HCT116 (cell line): ENCODE measurements at regions not wholly inside any gene's neighbourhood (a gene's known extent, or its start where the extent isn't known, plus 50 kb on each side); places are given as distances from the start of the nearest gene placed in this dataset.

Experiments used
- ATAC-seq: fragments of 200-7000 bp; cut with Tn5 transposase; 2 replicates; pipeline ENCODE4 v1.9.1; 2020; ENCODE audit warnings: mild to moderate bottlenecking, moderate library complexity
- BruUV-seq: library from RNA; stranded (reverse); fragments of 400-500 nt; replicated peaks from 2 replicates; lab custom pipeline; 2021; lab: Mats Ljungman, UMichigan
- CTCF ChIA-PET: fragments of 300-600 bp; sonication (Branson Sonifier 250); formaldehyde crosslinking; loops from one replicate; lab custom pipeline; 2021; ENCODE audit warnings: antibody characterized with exemption; lab: Charles Lee
- POLR2A ChIA-PET: fragments of 300-600, 350-600 bp; sonication (Branson Sonifier 250); formaldehyde crosslinking; loops from one replicate; lab custom pipeline; 2021; ENCODE audit warnings: antibody characterized with exemption; lab: Charles Lee
- RAD21 ChIA-PET, 2 experiments: fragments of 300-600 bp; sonication (Branson Sonifier 250); formaldehyde crosslinking; loops; one replicate each; lab custom pipeline; 2023; ENCODE audit warnings: low total read pairs in 2 of 2; ENCODE audit not compliant: uncharacterized antibody in 2 of 2, unreplicated experiment in 2 of 2, low non-redundant PET in 1 of 2; lab: Charles Lee
- DNase-seq: peaks from one replicate; pipeline ENCODE4 v3.0.0-alpha.2; 2010; ENCODE audit warnings: low read depth, low spot score
- H2AFZ ChIP-seq: fragments of 200-600 bp; shearing (Covaris generic), sonication (generic); 2 replicates; pipeline ENCODE4 v1.6.1; 2017; ENCODE audit warnings: low read depth, mixed run types, mixed read lengths, antibody characterized with exemption, low read length; ENCODE audit not compliant: poor library complexity, severe bottlenecking
- H3K27ac ChIP-seq: 2 replicates; pipeline ENCODE4 v1.5.1; 2012; ENCODE audit warnings: low read depth, low read length
- H3K27me3 ChIP-seq: fragments of 200-600 bp; sonication (generic); 2 replicates; pipeline ENCODE4 v1.6.1; 2016; ENCODE audit warnings: mixed run types, low read length, mixed read lengths; ENCODE audit not compliant: insufficient read depth
- H3K36me3 ChIP-seq, 2 experiments: fragments of 200-500 bp in 1 of 2; fragments of 200-600 bp in 1 of 2; sonication (Bioruptor generic) in 1 of 2; sonication (generic) in 1 of 2; 2 replicates each; pipeline versions ENCODE4 v1.5.1 to v1.6.1; 2014 to 2016; ENCODE audit warnings: low read length in 2 of 2, inconsistent platforms in 1 of 2, mixed read lengths in 1 of 2, mixed run types in 1 of 2; ENCODE audit not compliant: insufficient read depth in 2 of 2, control insufficient read depth in 1 of 2
- H3K4me1 ChIP-seq, 2 experiments: fragments of 200-600 bp in 1 of 2; sonication (generic) in 1 of 2; 2 replicates each; pipeline versions ENCODE4 v1.5.1 to v1.6.1; 2012 to 2017; ENCODE audit warnings: low read length in 2 of 2, inconsistent platforms in 1 of 2, mild to moderate bottlenecking in 1 of 2, mixed read lengths in 1 of 2, mixed run types in 1 of 2, moderate library complexity in 1 of 2; ENCODE audit not compliant: insufficient read depth in 2 of 2, control insufficient read depth in 1 of 2
- H3K4me2 ChIP-seq: fragments of 200-600 bp; sonication (generic); 2 replicates; pipeline ENCODE4 v1.6.1; 2017; ENCODE audit warnings: mixed run types, low read length, mixed read lengths
- H3K4me3 ChIP-seq, 2 experiments: fragments of 200-600 bp in 1 of 2; sonication (generic) in 1 of 2; replicated peaks in 1 of 2; 2 replicates each; pipeline ENCODE4 v1.5.1; 2011 to 2016; ENCODE audit warnings: low read length in 2 of 2, control low read depth in 1 of 2, low read depth in 1 of 2, mild to moderate bottlenecking in 1 of 2, mixed read lengths in 1 of 2, mixed run types in 1 of 2
- H3K79me2 ChIP-seq: fragments of 200-600 bp; sonication (generic); 2 replicates; pipeline ENCODE4 v1.6.1; 2017; ENCODE audit warnings: mild to moderate bottlenecking, mixed run types, low read length, moderate library complexity, mixed read lengths; ENCODE audit not compliant: insufficient read depth
- H3K9ac ChIP-seq: fragments of 200-600 bp; sonication (generic); 2 replicates; pipeline ENCODE4 v1.6.1; 2016; ENCODE audit warnings: low read length, mixed read lengths
- H3K9me2 ChIP-seq: fragments of 200-600 bp; sonication (generic), shearing (Covaris generic); 2 replicates; pipeline ENCODE4 v1.6.1; 2017; ENCODE audit warnings: mixed run types, mild to moderate bottlenecking, moderate library complexity; ENCODE audit not compliant: insufficient read depth
- H3K9me3 ChIP-seq, 2 experiments: fragments of 200-500 bp in 1 of 2; fragments of 200-600 bp in 1 of 2; sonication (Bioruptor generic) in 1 of 2; sonication (generic) in 1 of 2; 2 replicates each; pipeline ENCODE4 v1.6.1; 2014 to 2017; ENCODE audit warnings: low read length in 2 of 2, mixed read lengths in 2 of 2, inconsistent platforms in 1 of 2, low read depth in 1 of 2, mild to moderate bottlenecking in 1 of 2, mixed run types in 1 of 2, moderate library complexity in 1 of 2; ENCODE audit not compliant: control insufficient read depth in 1 of 2, insufficient read depth in 1 of 2
- H4K20me1 ChIP-seq: fragments of 200-600 bp; sonication (generic), shearing (Covaris generic); 2 replicates; pipeline ENCODE4 v1.6.1; 2017; ENCODE audit warnings: mixed run types, mild to moderate bottlenecking, moderate library complexity; ENCODE audit not compliant: insufficient read depth
- ATF3 ChIP-seq: IDR thresholded peaks from 2 replicates; pipeline ENCODE4 v1.6.1; 2012
- CEBPB ChIP-seq: IDR thresholded peaks from 2 replicates; pipeline ENCODE4 v1.6.1; 2012; ENCODE audit warnings: low read depth
- ELF1 ChIP-seq: IDR thresholded peaks from 2 replicates; pipeline ENCODE4 v1.6.1; 2012; ENCODE audit warnings: low read depth, borderline replicate concordance
- EZH2phosphoT487 ChIP-seq: fragments of 200-600 bp; IDR thresholded peaks from 2 replicates; pipeline ENCODE4 v1.6.1; 2018; ENCODE audit warnings: antibody characterized with exemption, borderline replicate concordance
- MAX ChIP-seq: IDR thresholded peaks from 2 replicates; pipeline ENCODE4 v1.6.1; 2012
- POLR2A ChIP-seq: IDR thresholded peaks from 2 replicates; pipeline ENCODE4 v1.7.0; 2011; ENCODE audit warnings: borderline replicate concordance; ENCODE audit not compliant: insufficient read depth, insufficient read length; ENCODE audit errors: extremely low read depth
- POLR2AphosphoS5 ChIP-seq: IDR thresholded peaks from 2 replicates; pipeline ENCODE4 v1.6.1; 2011; ENCODE audit warnings: mild to moderate bottlenecking, low read depth, low read length, moderate library complexity
- RAD21 ChIP-seq: IDR thresholded peaks from 2 replicates; pipeline ENCODE4 v1.6.1; 2012; ENCODE audit warnings: low read depth, mild to moderate bottlenecking
- REST ChIP-seq: IDR thresholded peaks from 2 replicates; pipeline ENCODE4 v1.6.1; 2012; ENCODE audit warnings: low read depth
- SIN3A ChIP-seq: IDR thresholded peaks from 2 replicates; pipeline ENCODE4 v1.6.1; 2012; ENCODE audit warnings: low read depth
- SRF ChIP-seq: IDR thresholded peaks from 2 replicates; pipeline ENCODE4 v1.6.1; 2012; ENCODE audit warnings: low read depth
- TCF7L2 ChIP-seq: IDR thresholded peaks from 2 replicates; pipeline ENCODE4 v1.7.0; 2011; ENCODE audit warnings: borderline replicate concordance, inconsistent platforms; ENCODE audit not compliant: insufficient read depth, insufficient read length; ENCODE audit errors: extremely low read depth
- YY1 ChIP-seq: IDR thresholded peaks from 2 replicates; pipeline ENCODE4 v1.6.1; 2011; ENCODE audit warnings: low read length, low read depth, moderate library complexity, mild to moderate bottlenecking; ENCODE audit not compliant: insufficient replicate concordance; ENCODE audit errors: extremely low read depth
- ZBTB33 ChIP-seq: IDR thresholded peaks from 2 replicates; pipeline ENCODE4 v1.6.1; 2011; ENCODE audit warnings: mild to moderate bottlenecking, low read length, moderate library complexity; ENCODE audit not compliant: insufficient replicate concordance; ENCODE audit errors: extremely low read depth
- ZNF274 ChIP-seq: fragments of 200-500 bp; sonication (Bioruptor generic); IDR thresholded peaks from 2 replicates; pipeline ENCODE4 v1.6.1; 2014; ENCODE audit warnings: mild to moderate bottlenecking, low read depth, low read length, inconsistent platforms
- intact Hi-C: fragments of 100-400 bp; cut with micrococcal nuclease; formaldehyde crosslinking; loops from 2 replicates; pipeline ENCODE4 v1.10.0; 2022

- no peaks in the 10 kb centered on the region for H3K36me3 ChIP-seq
- H3K9me2 ChIP-seq: no peaks in the 10 kb centered on the region
- POLR2A ChIA-PET: no interaction called here
- H3K27ac ChIP-seq: no peak overlapping the region
- H4K20me1 ChIP-seq: no peaks in the 10 kb centered on the region
- H3K9ac ChIP-seq: no peak overlapping the region
- RAD21 ChIA-PET: no interaction called here
- H2AFZ ChIP-seq: no peak overlapping the region
- no peak for DNase-seq
- BruUV-seq: no TSS peak
- no peaks in the 10 kb centered on the region for H3K9me3 ChIP-seq
- CTCF ChIA-PET: no interaction called here
- ATAC-seq: no peak
- TF ChIP-seq CEBPB (no peak), ATF3 (no peak), MAX (no peak)
- intact Hi-C loops: no loop called here
- no peaks in the 10 kb centered on the region for H3K4me1 ChIP-seq
- no peak overlapping the region for H3K4me3 ChIP-seq
- peaks cover 19% of the 10 kb centered on the region for H3K27me3 ChIP-seq
- no peak overlapping the region for H3K4me2 ChIP-seq
- H3K79me2 ChIP-seq: no peaks in the 10 kb centered on the region
Measured at GRCh38 chr11:45568049-45568448, 97.4 kb downstream of the CHST1 start.

- H3K9me2 ChIP-seq: no peaks in the 10 kb centered on the region
- H3K4me3 ChIP-seq: no peak overlapping the region
- RAD21 ChIA-PET: no interaction called here
- H3K9me3 ChIP-seq: no peaks in the 10 kb centered on the region
- H3K27ac ChIP-seq: no peak overlapping the region
- H3K36me3 ChIP-seq: no peaks in the 10 kb centered on the region
- H3K4me2 ChIP-seq: no peak overlapping the region
- no peak overlapping the region for H2AFZ ChIP-seq
- no peak for ATAC-seq
- no TSS peak for BruUV-seq
- no peaks in the 10 kb centered on the region for H4K20me1 ChIP-seq
- no peak overlapping the region for H3K9ac ChIP-seq
- no peaks in the 10 kb centered on the region for H3K79me2 ChIP-seq
- CTCF ChIA-PET: no interaction called here
- peaks cover 14% of the 10 kb centered on the region for H3K27me3 ChIP-seq
- intact Hi-C loops: no loop called here
- H3K4me1 ChIP-seq: no peaks in the 10 kb centered on the region
- POLR2A ChIA-PET: no interaction called here
- no peak for DNase-seq
- TF ChIP-seq REST (no peak), POLR2A (no peak), ZBTB33 (no peak), EZH2phosphoT487 (no peak), POLR2AphosphoS5 (no peak), ELF1 (no peak), SRF (no peak), RAD21 (no peak), SIN3A (no peak), YY1 (no peak), TCF7L2 (no peak), ZNF274 (no peak)
Measured at GRCh38 chr11:45565446-45565988, 99.9 kb downstream of the CHST1 start.
